Middle frontal gyrus (tissue), 1 donor: ENCODE measurements at regions not wholly inside any gene's neighbourhood (a gene's known extent, or its start where the extent isn't known, plus 50 kb on each side); places are given as distances from the start of the nearest gene placed in this dataset.

ENCODE experiments used
- DNase-seq: peaks from one replicate; pipeline ENCODE4 v3.0.0-alpha.2; 2015; ENCODE audit warnings: low spot score; ENCODE audit errors: extremely low spot score

DNA sequence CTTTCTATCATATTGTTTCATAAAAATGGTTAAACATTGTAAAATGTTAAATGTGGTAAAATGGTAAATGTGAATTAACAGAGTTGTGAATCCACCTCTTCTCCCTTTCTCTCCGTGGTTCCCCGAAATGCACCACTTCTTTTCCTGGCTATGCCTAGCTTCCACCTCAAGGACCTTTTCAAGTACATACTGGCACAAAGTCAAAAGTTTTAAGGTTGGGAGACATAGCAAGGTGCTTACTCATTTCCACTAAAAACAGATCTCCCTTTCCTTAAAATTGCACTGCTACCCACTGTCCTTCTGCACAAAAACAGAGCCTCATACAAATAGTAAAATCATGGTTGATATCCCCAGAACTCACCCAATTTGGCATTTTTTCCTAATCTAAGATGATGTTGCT is 558.2 kb downstream of the SLITRK6 start:
- no peak for DNase-seq

DNA sequence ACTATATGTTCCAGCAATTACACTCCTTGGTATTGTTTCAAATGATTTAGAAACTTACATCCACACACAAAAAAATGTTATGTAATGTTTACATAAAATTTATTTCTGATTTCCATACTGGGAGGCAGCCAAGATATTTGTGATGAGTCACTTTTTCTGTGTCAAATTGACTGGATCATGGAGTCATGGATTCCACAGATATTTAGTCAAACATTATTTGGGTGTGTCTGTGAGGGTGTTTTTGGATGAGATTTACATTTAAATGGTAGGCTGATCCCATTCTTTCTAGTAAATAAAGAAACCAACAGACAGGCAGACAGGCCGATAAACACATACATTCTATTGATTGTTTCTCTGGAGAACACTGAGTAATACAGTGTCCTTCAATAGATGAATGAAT is 562.8 kb downstream of the SLITRK6 start:
- no peak for DNase-seq

GRCh38 chr13:85230691-85231093 is 568.5 kb downstream of the SLITRK6 start:
- DNase-seq, result no peak

DNA sequence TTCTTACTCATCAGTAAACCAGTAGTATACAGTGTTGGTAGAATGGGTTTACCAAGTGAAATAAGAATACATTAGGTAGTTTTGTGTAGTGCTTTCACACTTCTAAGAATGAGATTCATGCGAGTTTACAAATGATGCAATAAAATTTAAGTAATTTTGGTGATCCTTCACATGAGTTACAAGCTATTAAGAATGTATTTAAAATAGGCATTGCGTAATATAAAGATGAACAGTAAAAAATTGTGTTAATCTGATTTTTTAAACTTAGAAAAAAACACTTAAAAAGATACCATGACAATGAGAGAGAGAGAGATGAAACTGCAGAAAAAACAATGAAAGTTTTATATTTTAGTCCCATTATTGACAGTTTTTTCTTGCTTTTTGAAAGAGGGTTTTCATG is 570.5 kb downstream of the SLITRK6 start:
- DNase-seq, result no peak

- no peak for DNase-seq
Observed at GRCh38 chr13:85223883-85224656, 575.1 kb downstream of the SLITRK6 start.

GRCh38 chr13:85216576-85216975 is 582.6 kb downstream of the SLITRK6 start:
- no peak for DNase-seq

DNA sequence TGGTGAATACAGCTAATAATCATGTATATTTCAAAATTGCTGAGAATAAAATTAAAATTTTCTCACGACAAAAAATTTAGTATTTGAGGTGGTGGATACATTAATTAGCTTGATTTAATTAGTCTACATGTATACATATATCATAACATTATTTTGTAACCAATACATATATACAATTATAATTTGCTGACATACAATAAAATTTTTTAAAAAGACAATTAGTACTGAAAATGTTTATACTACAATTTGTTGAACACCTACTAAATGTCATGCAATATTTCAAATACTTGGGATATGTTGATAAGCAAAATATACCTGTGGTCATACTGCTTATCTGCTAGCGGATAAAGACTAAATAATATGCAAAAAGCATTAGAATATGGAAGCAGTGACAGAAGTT is 586.5 kb downstream of the SLITRK6 start:
- DNase-seq, result no peak

DNA sequence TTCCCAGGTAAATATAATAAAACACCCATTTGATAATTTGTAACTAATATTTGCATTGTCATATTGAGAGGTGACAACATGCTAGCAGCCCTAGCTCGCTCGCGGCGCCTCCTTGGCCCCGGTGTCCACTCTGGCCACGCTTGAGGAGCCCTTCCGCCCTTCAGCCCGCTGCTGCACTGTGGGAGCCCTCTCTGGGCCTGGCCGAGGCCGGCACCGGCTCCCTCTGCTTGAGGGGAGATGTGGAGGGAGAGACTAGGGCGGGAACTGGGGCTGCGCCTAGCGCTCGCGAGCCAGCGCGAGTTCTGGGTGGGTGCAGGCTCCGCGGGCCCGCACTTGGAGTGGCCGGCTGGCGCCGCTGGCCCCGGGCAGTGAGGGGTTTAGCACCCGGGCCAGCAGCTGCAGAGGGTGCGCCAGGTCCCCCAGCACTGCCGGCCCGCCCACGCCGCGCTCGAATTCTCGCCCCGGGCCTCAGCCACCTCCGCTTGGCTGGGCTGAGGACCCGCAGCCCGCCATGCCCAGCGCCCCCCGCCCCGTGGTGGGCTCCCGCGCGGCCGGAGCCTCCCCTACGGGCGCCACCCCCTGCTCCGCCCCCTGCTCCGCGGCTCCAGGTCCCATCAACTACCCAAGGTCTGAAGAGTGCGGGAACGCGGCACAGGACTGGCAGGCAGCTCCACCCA is 594.4 kb downstream of the SLITRK6 start:
- DNase-seq, result no peak

GRCh38 chr13:85197431-85197830 is 601.8 kb downstream of the SLITRK6 start:
- no peak for DNase-seq

GRCh38 chr13:85194482-85194881 is 604.7 kb downstream of the SLITRK6 start:
- no peak for DNase-seq

- DNase-seq, result no peak
Observed at GRCh38 chr13:85191996-85192718, 607.1 kb downstream of the SLITRK6 start.

GRCh38 chr13:85186356-85187045 is 612.7 kb downstream of the SLITRK6 start:
- no peak for DNase-seq

DNA sequence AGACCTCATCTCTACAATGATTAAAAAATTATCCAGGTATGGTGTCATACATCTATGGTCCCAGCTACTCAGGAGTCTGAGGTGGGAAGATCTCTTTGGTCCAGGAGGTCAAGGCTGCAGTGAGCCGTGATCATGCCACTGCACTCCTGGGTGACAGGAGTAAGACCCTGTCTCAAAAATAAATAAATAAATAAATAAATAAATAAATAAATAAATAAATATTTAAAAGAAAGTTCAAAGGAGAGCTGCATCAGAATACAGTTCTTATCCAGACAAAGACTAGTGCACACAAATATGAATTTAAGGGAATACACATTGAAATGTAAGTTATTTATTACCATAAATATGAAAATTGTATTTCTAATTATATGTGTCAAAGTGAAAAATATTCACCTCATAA is 624.9 kb downstream of the SLITRK6 start:
- no peak for DNase-seq

GRCh38 chr13:85170372-85170771 is 628.8 kb downstream of the SLITRK6 start:
- DNase-seq, result no peak

DNA sequence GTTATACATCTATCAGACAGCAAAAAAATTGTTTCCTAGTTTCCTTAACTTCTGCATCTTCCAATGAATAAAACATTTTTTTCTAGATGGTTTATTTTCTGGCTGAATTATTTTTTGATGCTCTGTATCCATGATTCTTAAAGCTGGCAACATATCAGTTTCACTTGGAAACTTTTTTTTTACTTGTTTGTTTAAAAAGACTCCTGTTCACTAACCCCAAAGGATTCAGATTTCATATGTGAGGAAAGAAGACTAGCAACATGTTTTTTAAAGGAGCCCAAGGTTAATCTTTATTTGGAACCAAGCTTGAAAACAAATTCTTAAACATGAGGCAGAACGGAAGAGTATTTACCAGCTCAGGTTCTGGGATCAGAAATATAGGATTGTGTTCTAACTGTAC is 632.3 kb downstream of the SLITRK6 start:
- DNase-seq, result no peak

DNA sequence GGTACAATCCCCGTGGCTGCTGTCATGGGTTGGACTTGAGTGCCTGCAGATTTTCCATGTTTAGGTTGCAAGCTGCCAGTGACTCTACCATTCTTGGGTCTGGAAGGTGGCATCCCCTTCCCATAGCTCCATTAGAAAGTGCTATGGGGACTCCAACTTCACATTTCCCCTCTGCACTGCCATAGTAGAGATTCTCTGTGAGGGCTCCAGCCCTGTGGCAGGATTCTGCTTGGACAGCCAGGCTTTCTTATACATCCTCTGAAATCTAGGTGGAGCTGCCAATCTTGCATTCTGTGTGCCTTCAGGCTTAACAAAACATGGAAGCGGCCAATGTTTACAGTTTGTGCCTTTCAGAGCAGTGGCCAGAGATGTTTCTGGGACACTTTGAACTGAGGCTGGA is 636.2 kb downstream of the SLITRK6 start:
- DNase-seq, result no peak

- DNase-seq, result no peak
Observed at GRCh38 chr13:85148009-85148408, 651.2 kb downstream of the SLITRK6 start.

DNA sequence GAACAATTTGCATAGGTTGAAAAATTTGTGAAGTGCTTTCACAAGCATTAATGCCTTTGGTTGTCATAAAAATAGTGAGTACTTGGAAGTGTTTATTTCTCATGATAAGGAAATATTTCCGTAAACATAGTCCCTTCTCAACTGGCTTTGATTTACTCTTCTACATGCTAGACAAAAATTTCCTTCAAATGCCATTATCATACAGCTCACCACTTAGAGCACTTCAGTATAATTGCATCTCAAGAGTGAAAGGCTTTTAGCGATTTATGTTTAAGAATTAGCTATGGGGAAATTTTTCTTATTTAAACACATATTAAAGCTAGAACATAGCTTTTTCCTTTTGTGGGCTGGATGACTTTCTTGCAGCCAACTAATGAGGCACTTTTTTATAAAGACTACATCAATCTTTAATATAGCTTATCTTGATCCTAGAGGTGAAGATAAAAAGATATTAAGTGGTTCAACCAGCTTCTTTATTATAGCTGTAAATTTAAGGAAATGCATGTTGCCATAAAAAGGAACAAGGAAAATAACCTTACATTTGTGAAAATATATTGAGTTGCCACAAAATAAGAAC is 656.8 kb downstream of the SLITRK6 start:
- DNase-seq, result no peak

DNA sequence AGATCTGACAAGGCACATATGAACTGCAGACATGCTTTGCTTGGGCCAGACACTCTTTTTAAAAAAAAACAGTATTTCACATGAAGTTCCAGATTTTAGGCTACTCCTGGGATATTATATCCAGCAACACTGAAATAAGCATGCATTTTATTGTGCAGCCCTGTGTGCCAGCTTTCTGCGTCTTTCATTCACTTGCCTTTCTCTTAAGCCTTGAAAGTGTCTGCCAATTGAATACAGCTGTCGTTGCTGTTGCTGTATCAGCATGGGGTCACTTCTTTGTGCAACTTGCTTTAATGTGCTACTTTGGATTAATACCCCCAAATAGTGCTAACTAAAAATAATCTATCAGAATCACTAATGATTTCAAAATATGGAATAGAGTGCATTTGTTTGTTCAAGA is 657.8 kb downstream of the SLITRK6 start:
- DNase-seq, result no peak

DNA sequence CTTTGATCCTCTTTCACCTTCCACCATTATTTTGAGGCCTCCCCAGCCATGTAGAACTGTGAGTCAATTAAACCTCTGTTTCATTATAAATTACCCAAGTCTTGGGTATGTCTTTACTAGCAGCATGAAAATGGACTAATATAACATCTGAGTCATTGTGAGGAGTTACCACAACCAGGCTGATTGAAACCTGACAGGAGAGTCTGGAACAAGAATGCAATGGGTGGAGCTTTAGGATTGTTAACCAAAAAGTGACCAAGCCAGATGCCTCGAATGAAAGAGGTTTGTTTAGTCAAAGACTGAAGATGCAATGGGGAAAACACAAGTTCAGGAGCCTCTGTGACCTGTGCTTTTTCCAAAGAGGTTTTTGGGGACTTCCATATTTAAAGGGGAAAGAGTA is 659.0 kb downstream of the SLITRK6 start:
- DNase-seq, result no peak

- no peak for DNase-seq
Observed at GRCh38 chr13:85137516-85137915, 661.7 kb downstream of the SLITRK6 start.
